GM12878 (cell line): ENCODE measurements at regions not wholly inside any gene's neighbourhood (a gene's known extent, or its start where the extent isn't known, plus 50 kb on each side); places are given as distances from the start of the nearest gene placed in this dataset.

Source experiments
- ATAC-seq: fragments of 200-7000 bp; cut with Tn5 transposase; 3 replicates; pipeline ENCODE4 v1.9.1; 2020; ENCODE audit warnings: mild to moderate bottlenecking, moderate library complexity
- BruUV-seq: library from RNA; stranded (reverse); fragments of 400-500 nt; replicated peaks from 2 replicates; lab custom pipeline; 2021; lab: Mats Ljungman, UMichigan
- CTCF ChIA-PET: fragments of 300-600 bp; sonication (Branson Sonifier 250); formaldehyde crosslinking; extraction: SDS; loops from one replicate; lab custom pipeline; 2021; ENCODE audit warnings: inconsistent platforms; lab: Yijun Ruan, JAX
- POLR2A ChIA-PET: fragments of 350-600 bp; formaldehyde crosslinking; extraction: SDS; loops from one replicate; lab custom pipeline; 2021; ENCODE audit warnings: inconsistent platforms; lab: Charles Lee
- RAD21 ChIA-PET: fragments of 300-600 bp; sonication (Branson Sonifier 250); formaldehyde crosslinking; loops from one replicate; lab custom pipeline; 2023; ENCODE audit warnings: antibody characterized with exemption; ENCODE audit not compliant: unreplicated experiment; lab: Charles Lee
- SMC1A ChIA-PET: fragments of 300-600 bp; sonication (Branson Sonifier 250); formaldehyde crosslinking; loops from one replicate; lab custom pipeline; 2023; ENCODE audit not compliant: unreplicated experiment, uncharacterized antibody; lab: Charles Lee
- DNase-seq: peaks from one replicate; pipeline ENCODE4 v3.0.0-alpha.2; 2011; ENCODE audit warnings: low read depth, low spot score
- FAIRE-seq: peaks from 3 replicates; lab custom pipeline; 2011; peaks lifted over from hg19 to GRCh38; lab: Jason Lieb, UNC
- H2AFZ ChIP-seq: 2 replicates; pipeline ENCODE4 v1.6.0; 2011; ENCODE audit warnings: low read depth, low read length, control low read depth; ENCODE audit not compliant: control insufficient read depth
- H3K27ac ChIP-seq: 2 replicates; pipeline ENCODE4 v1.5.1; 2011; ENCODE audit warnings: control low read depth; ENCODE audit not compliant: control insufficient read depth, insufficient read depth
- H3K27me3 ChIP-seq, 2 experiments: replicated peaks in 1 of 2; 2 replicates each; pipeline versions ENCODE4 v1.6.0 to v1.6.1; 2011; ENCODE audit warnings: low read length in 1 of 2; ENCODE audit not compliant: control insufficient read depth in 2 of 2, insufficient read depth in 2 of 2
- H3K36me3 ChIP-seq, 2 experiments: 2 replicates each; pipeline ENCODE4 v1.5.1; 2011; ENCODE audit warnings: low read length in 1 of 2; ENCODE audit not compliant: control insufficient read depth in 2 of 2, insufficient read depth in 2 of 2
- H3K4me1 ChIP-seq: 2 replicates; pipeline ENCODE4 v1.6.1; 2011; ENCODE audit warnings: mild to moderate bottlenecking, low read length, moderate library complexity, mixed read lengths; ENCODE audit not compliant: control insufficient read depth, insufficient read depth
- H3K4me2 ChIP-seq: 2 replicates; pipeline ENCODE4 v1.6.0; 2011; ENCODE audit warnings: control low read depth; ENCODE audit not compliant: control insufficient read depth, insufficient read depth
- H3K4me3 ChIP-seq: fragments of 200-600 bp; sonication (generic); 2 replicates; pipeline ENCODE4 v1.5.1; 2016
- H3K79me2 ChIP-seq: 2 replicates; pipeline ENCODE4 v1.6.0; 2011; ENCODE audit warnings: low read length; ENCODE audit not compliant: control insufficient read depth, insufficient read depth
- H3K9ac ChIP-seq: 2 replicates; pipeline ENCODE4 v1.8.0; 2011; ENCODE audit warnings: low read length, control low read depth, mixed read lengths; ENCODE audit not compliant: control insufficient read depth, insufficient read depth
- H3K9me3 ChIP-seq: replicated peaks from 3 replicates; pipeline ENCODE4 v1.5.1; 2011; ENCODE audit warnings: mild to moderate bottlenecking, low read length; ENCODE audit not compliant: control insufficient read depth, insufficient read depth
- H4K20me1 ChIP-seq: 2 replicates; pipeline ENCODE4 v1.6.0; 2011; ENCODE audit not compliant: control insufficient read depth, insufficient read depth
- BHLHE40 ChIP-seq, 2 experiments: fragments of 450-650 bp in 1 of 2; IDR thresholded peaks; 2 replicates each; pipeline ENCODE4 v1.6.1; 2011 to 2017; ENCODE audit warnings: low read depth in 2 of 2, borderline replicate concordance in 1 of 2, improper control_type of control experiment in 1 of 2, low read length in 1 of 2, mild to moderate bottlenecking in 1 of 2
- CBFB ChIP-seq: IDR thresholded peaks from 2 replicates; pipeline ENCODE4 v1.6.1; 2016; ENCODE audit warnings: antibody characterized with exemption, low read depth
- CBX5 ChIP-seq: sonication (generic); IDR thresholded peaks from 2 replicates; pipeline ENCODE4 v1.6.1; 2016; ENCODE audit warnings: low read depth, moderate library complexity, mild to moderate bottlenecking, inconsistent platforms
- ETV6 ChIP-seq, 2 experiments: fragments of 450-650 bp in 1 of 2; IDR thresholded peaks in 1 of 2; conservative IDR thresholded peaks in 1 of 2; 2 replicates each; pipeline ENCODE4 v1.6.1; 2014; ENCODE audit warnings: antibody characterized with exemption in 1 of 2, borderline replicate concordance in 1 of 2, low read depth in 1 of 2, mild to moderate bottlenecking in 1 of 2, moderate library complexity in 1 of 2
- FOXM1 ChIP-seq: IDR thresholded peaks from 2 replicates; pipeline ENCODE4 v1.6.1; 2012; ENCODE audit warnings: low read depth, mild to moderate bottlenecking, inconsistent platforms, low read length, moderate library complexity
- MEF2A ChIP-seq: IDR thresholded peaks from 2 replicates; pipeline ENCODE4 v1.6.1; 2011; ENCODE audit warnings: low read depth, mild to moderate bottlenecking, low read length, moderate library complexity; ENCODE audit not compliant: insufficient read depth
- RCOR1 ChIP-seq: conservative IDR thresholded peaks from 2 replicates; pipeline ENCODE4 v1.6.1; 2012; ENCODE audit warnings: low read depth, low read length, improper control_type of control experiment
- RELA ChIP-seq: fragments of 450-650 bp; IDR thresholded peaks from 2 replicates; pipeline ENCODE4 v1.8.0; 2014; ENCODE audit warnings: borderline replicate concordance; ENCODE audit not compliant: partially characterized antibody
- RFX5 ChIP-seq: IDR thresholded peaks from 2 replicates; pipeline ENCODE4 v1.6.1; 2011; ENCODE audit warnings: low read depth, low read length, improper control_type of control experiment
- SMAD1 ChIP-seq: fragments of 450-650 bp; IDR thresholded peaks from 2 replicates; pipeline ENCODE4 v1.6.1; 2018; ENCODE audit warnings: mild to moderate bottlenecking, low read depth; ENCODE audit not compliant: partially characterized antibody
- SREBF2 ChIP-seq: IDR thresholded peaks from 2 replicates; pipeline ENCODE4 v1.6.1; 2012; ENCODE audit warnings: mild to moderate bottlenecking, low read length
- STAT1 ChIP-seq: fragments of 450-650 bp; conservative IDR thresholded peaks from 2 replicates; pipeline ENCODE4 v1.6.1; 2014; ENCODE audit warnings: antibody characterized with exemption, mild to moderate bottlenecking
- TCF12 ChIP-seq: IDR thresholded peaks from 2 replicates; pipeline ENCODE4 v1.6.1; 2011; ENCODE audit warnings: low read depth, mild to moderate bottlenecking, low read length
- WGBS: methylation state at CpG from one replicate; pipeline ENCODE4 v1.1.6; 2016; ENCODE audit warnings: low lambda C conversion rate; ENCODE audit not compliant: insufficient replicate concordance, insufficient coverage; ENCODE audit errors: missing lambda C conversion rate; 5-methylcytosine and 5-hydroxymethylcytosine counted together
- in situ Hi-C: fragments of 300-500 bp; cut with MboI; formaldehyde crosslinking; loops from 9 replicates; pipeline ENCODE4 v1.14.3; 2018; ENCODE audit warnings: mixed read lengths
- intact Hi-C: fragments of 100-400 bp; cut with micrococcal nuclease; formaldehyde crosslinking; loops from one replicate; pipeline ENCODE4 v1.14.2; 2022; ENCODE audit not compliant: unreplicated experiment
- TF ChIP-seq, protein P1 (sequence below): fragments of 450-650 bp; IDR thresholded peaks from 2 replicates; pipeline ENCODE4 v1.6.1; 2017; ENCODE audit warnings: mild to moderate bottlenecking, moderate library complexity
- TF ChIP-seq, protein P2 (sequence below): IDR thresholded peaks from 2 replicates; pipeline ENCODE4 v1.6.1; 2012; ENCODE audit warnings: low read depth, low read length, improper control_type of control experiment
- TF ChIP-seq, protein P3 (sequence below): fragments of 450-650 bp; IDR thresholded peaks from 2 replicates; pipeline ENCODE4 v1.6.1; 2017; ENCODE audit warnings: mild to moderate bottlenecking

DNA sequence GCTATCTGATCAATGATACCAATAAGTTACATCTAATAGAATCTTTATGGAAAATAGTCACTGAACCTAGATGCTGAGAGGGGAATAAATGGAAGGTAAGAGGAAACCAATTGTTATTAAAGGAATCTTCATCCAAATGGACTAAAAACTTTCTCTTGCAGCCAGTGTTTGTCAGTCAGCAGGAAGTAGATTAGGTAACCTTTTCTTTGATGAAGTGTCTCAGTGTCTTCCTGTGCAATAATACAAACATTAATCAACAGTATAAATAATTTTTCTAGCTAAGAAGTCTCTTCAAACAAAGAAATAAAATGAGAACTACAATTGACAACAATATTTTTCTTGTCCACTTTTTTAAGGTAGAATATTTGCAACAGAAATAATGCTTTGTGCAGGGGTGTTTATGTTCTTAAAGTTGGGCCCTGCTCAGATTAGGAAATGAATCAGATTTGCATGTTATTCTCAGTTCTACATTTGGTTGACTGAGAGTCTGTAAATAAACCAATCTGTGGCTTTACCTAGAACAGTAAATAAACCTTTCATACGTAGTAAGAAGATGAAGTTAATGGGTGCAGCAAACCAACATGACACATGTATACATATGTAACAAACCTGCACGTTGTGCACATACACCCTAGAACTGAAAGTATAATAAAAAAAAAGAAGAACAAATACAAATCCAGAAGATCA lies 391.4 kb downstream of the MRPL39 start (continued):
- TF ChIP-seq, protein P1, sequence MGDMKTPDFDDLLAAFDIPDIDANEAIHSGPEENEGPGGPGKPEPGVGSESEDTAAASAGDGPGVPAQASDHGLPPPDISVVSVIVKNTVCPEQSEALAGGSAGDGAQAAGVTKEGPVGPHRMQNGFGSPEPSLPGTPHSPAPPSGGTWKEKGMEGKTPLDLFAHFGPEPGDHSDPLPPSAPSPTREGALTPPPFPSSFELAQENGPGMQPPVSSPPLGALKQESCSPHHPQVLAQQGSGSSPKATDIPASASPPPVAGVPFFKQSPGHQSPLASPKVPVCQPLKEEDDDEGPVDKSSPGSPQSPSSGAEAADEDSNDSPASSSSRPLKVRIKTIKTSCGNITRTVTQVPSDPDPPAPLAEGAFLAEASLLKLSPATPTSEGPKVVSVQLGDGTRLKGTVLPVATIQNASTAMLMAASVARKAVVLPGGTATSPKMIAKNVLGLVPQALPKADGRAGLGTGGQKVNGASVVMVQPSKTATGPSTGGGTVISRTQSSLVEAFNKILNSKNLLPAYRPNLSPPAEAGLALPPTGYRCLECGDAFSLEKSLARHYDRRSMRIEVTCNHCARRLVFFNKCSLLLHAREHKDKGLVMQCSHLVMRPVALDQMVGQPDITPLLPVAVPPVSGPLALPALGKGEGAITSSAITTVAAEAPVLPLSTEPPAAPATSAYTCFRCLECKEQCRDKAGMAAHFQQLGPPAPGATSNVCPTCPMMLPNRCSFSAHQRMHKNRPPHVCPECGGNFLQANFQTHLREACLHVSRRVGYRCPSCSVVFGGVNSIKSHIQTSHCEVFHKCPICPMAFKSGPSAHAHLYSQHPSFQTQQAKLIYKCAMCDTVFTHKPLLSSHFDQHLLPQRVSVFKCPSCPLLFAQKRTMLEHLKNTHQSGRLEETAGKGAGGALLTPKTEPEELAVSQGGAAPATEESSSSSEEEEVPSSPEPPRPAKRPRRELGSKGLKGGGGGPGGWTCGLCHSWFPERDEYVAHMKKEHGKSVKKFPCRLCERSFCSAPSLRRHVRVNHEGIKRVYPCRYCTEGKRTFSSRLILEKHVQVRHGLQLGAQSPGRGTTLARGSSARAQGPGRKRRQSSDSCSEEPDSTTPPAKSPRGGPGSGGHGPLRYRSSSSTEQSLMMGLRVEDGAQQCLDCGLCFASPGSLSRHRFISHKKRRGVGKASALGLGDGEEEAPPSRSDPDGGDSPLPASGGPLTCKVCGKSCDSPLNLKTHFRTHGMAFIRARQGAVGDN, result no peak

DNA sequence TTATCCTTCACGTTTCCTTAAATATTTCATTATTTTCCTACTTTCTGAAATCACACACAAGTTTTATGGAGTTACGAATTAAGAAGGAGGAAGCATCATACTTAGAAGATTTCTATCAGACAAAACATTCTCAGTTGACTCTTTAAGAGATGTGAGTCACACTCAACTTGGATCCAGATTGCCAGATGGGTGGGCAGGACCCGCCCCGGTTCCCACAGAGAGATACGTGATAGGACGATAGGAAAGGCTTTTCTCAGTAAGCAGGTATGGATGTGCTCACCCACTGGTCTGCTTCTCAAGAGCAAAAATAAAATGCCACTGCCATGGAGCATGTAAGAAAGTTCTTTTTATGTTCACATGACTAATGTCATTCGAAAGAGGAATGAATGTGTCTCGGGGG lies 392.6 kb downstream of the MRPL39 start:
- DNase-seq (no peak), ATAC-seq (no peak), FAIRE-seq (no peak)
- H3K4me3 ChIP-seq, result no peak overlapping the region
- H2AFZ ChIP-seq, result no peak overlapping the region
- 91% methylated on average over 8 of the region's 8 CpGs for WGBS
- no peak overlapping the region for H3K27ac ChIP-seq
- ChIA-PET RAD21 (no interaction called here), POLR2A (no interaction called here), SMC1A (no interaction called here), CTCF (no interaction called here)
- in situ Hi-C loops, result no loop called here
- no peaks in the 10 kb centered on the region for H4K20me1 ChIP-seq
- peaks cover 3% of the 10 kb centered on the region; the same call in 1 of the 2 replicates for H3K4me1 ChIP-seq
- H3K79me2 ChIP-seq, result no peaks in the 10 kb centered on the region
- H3K36me3 ChIP-seq, result no peaks in the 10 kb centered on the region
- no peak overlapping the region for H3K4me2 ChIP-seq
- H3K9me3 ChIP-seq, result peaks cover 6% of the 10 kb centered on the region
- no TSS peak for BruUV-seq
- intact Hi-C loops, result loop anchor here (10.0 kb wide), 1 partner anchor 320 kb away; no protein-coding TSS in a partner anchor
- H3K9ac ChIP-seq, result no peak overlapping the region
- no peaks in the 10 kb centered on the region for H3K27me3 ChIP-seq
- TF ChIP-seq, protein P2, sequence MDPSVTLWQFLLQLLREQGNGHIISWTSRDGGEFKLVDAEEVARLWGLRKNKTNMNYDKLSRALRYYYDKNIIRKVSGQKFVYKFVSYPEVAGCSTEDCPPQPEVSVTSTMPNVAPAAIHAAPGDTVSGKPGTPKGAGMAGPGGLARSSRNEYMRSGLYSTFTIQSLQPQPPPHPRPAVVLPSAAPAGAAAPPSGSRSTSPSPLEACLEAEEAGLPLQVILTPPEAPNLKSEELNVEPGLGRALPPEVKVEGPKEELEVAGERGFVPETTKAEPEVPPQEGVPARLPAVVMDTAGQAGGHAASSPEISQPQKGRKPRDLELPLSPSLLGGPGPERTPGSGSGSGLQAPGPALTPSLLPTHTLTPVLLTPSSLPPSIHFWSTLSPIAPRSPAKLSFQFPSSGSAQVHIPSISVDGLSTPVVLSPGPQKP, result no peak
- TF ChIP-seq, protein P3, sequence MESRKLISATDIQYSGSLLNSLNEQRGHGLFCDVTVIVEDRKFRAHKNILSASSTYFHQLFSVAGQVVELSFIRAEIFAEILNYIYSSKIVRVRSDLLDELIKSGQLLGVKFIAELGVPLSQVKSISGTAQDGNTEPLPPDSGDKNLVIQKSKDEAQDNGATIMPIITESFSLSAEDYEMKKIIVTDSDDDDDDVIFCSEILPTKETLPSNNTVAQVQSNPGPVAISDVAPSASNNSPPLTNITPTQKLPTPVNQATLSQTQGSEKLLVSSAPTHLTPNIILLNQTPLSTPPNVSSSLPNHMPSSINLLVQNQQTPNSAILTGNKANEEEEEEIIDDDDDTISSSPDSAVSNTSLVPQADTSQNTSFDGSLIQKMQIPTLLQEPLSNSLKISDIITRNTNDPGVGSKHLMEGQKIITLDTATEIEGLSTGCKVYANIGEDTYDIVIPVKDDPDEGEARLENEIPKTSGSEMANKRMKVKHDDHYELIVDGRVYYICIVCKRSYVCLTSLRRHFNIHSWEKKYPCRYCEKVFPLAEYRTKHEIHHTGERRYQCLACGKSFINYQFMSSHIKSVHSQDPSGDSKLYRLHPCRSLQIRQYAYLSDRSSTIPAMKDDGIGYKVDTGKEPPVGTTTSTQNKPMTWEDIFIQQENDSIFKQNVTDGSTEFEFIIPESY, result no peak
- no peak for TF ChIP-seq MEF2A
- no peak for TF ChIP-seq RELA
- no peak for TF ChIP-seq ETV6 (conservative IDR thresholded peaks at IDR 0.05 in 1 of 2, IDR thresholded peaks at IDR 0.05 in 1 of 2; ENCODE audit: borderline replicate concordance in 1 of 2, low read depth in 1 of 2)
- TF ChIP-seq SREBF2, result no peak
- no peak for TF ChIP-seq RFX5
- no peak for TF ChIP-seq SMAD1
- TF ChIP-seq BHLHE40 (IDR thresholded peaks at IDR 0.05; ENCODE audit: borderline replicate concordance in 1 of 2, low read depth in 2 of 2, low read length in 1 of 2), result no peak
- no peak for TF ChIP-seq RCOR1
- no peak for TF ChIP-seq CBX5
- no peak for TF ChIP-seq CBFB
- no peak for TF ChIP-seq STAT1
- no peak for TF ChIP-seq TCF12
- no peak for TF ChIP-seq FOXM1
